Cardiac septum (tissue), 1 donor: ENCODE measurements at regions not wholly inside any gene's neighbourhood (a gene's known extent, or its start where the extent isn't known, plus 50 kb on each side); places are given as distances from the start of the nearest gene placed in this dataset.

Experiments used
- DNase-seq: peaks from one replicate; pipeline ENCODE4 v3.0.0-alpha.2; 2020; ENCODE audit warnings: low spot score
- intact Hi-C: fragments of 100-400 bp; cut with DNase I; formaldehyde crosslinking; loops from one replicate; pipeline ENCODE4 v1.14.0; 2022
- donor health status: DM: no; HTN: no; CAD: no.

GRCh38 chr2:104465981-104466380, 387.9 kb upstream of the POU3F3 start:
- intact Hi-C loops, result no loop called here
- no peak for DNase-seq

GRCh38 chr2:104468846-104469245, 385.1 kb upstream of the POU3F3 start:
- no peak for DNase-seq
- intact Hi-C loops, result no loop called here

GRCh38 chr2:104472076-104472475, 381.8 kb upstream of the POU3F3 start:
- intact Hi-C loops, result no loop called here
- DNase-seq, result no peak

GRCh38 chr2:104473546-104473945, 380.4 kb upstream of the POU3F3 start:
- intact Hi-C loops, result no loop called here
- no peak for DNase-seq

GRCh38 chr2:104474716-104475115, 379.2 kb upstream of the POU3F3 start:
- intact Hi-C loops, result no loop called here
- no peak for DNase-seq

- intact Hi-C loops, result no loop called here
- no peak for DNase-seq
Observed at GRCh38 chr2:104476075-104476474, 377.8 kb upstream of the POU3F3 start.

- no peak for DNase-seq
- intact Hi-C loops, result no loop called here
Observed at GRCh38 chr2:104476563-104476988, 377.3 kb upstream of the POU3F3 start.

- DNase-seq, result no peak
- intact Hi-C loops, result no loop called here
Observed at GRCh38 chr2:104481341-104481740, 372.6 kb upstream of the POU3F3 start.

- intact Hi-C loops, result no loop called here
- DNase-seq, result no peak
Observed at GRCh38 chr2:104487366-104487765, 366.5 kb upstream of the POU3F3 start.

GRCh38 chr2:104493698-104494097, 360.2 kb upstream of the POU3F3 start:
- DNase-seq, result no peak
- intact Hi-C loops, result no loop called here

- intact Hi-C loops, result no loop called here
- DNase-seq, result no peak
Observed at GRCh38 chr2:104501342-104501741, 352.6 kb upstream of the POU3F3 start.

GRCh38 chr2:104501929-104502328, 352.0 kb upstream of the POU3F3 start:
- intact Hi-C loops, result no loop called here
- DNase-seq, result no peak

- intact Hi-C loops, result no loop called here
- no peak for DNase-seq
Observed at GRCh38 chr2:104502901-104503300, 351.0 kb upstream of the POU3F3 start.

GRCh38 chr2:104504331-104505073, 349.4 kb upstream of the POU3F3 start:
- no peak for DNase-seq
- intact Hi-C loops, result no loop called here

GRCh38 chr2:104518256-104518655, 335.7 kb upstream of the POU3F3 start:
- intact Hi-C loops, result no loop called here
- DNase-seq, result no peak

- no peak for DNase-seq
- intact Hi-C loops, result no loop called here
Observed at GRCh38 chr2:104521247-104521646, 332.7 kb upstream of the POU3F3 start.

- DNase-seq, result no peak
- intact Hi-C loops, result no loop called here
Observed at GRCh38 chr2:104523921-104524320, 330.0 kb upstream of the POU3F3 start.

GRCh38 chr2:104528101-104528500, 325.8 kb upstream of the POU3F3 start:
- intact Hi-C loops, result no loop called here

GRCh38 chr2:104531122-104531521, 322.8 kb upstream of the POU3F3 start:
- no peak for DNase-seq
- intact Hi-C loops, result no loop called here

More at GRCh38 chr2:104528101-104528500, 325.8 kb upstream of the POU3F3 start:
- DNase-seq, result no peak

GRCh38 chr2:104537116-104537515, 316.8 kb upstream of the POU3F3 start:
- DNase-seq, result no peak
- intact Hi-C loops, result no loop called here

GRCh38 chr2:104538077-104538476, 315.8 kb upstream of the POU3F3 start:
- intact Hi-C loops, result no loop called here

GRCh38 chr2:104539649-104540048, 314.3 kb upstream of the POU3F3 start:
- no peak for DNase-seq
- intact Hi-C loops, result no loop called here

More at GRCh38 chr2:104538077-104538476, 315.8 kb upstream of the POU3F3 start:
- DNase-seq, result no peak
